Activated CD4-positive, alpha-beta T cell treated with anti-CD3 and anti-CD28 coated beads for 36 hours (primary cell): ENCODE measurements at regions not wholly inside any gene's neighbourhood (a gene's known extent, or its start where the extent isn't known, plus 50 kb on each side); places are given as distances from the start of the nearest gene placed in this dataset.

Source experiments
- ATAC-seq: fragments of 200-7000 bp; cut with Tn5 transposase; one replicate; pipeline ENCODE4 v1.10.0; 2021; ENCODE audit warnings: mild to moderate bottlenecking, moderate library complexity
- CTCF ChIA-PET: fragments of 350-600 bp; sonication (Branson Sonifier 250); formaldehyde crosslinking; loops from one replicate; lab custom pipeline; 2021; ENCODE audit warnings: antibody characterized with exemption; lab: Charles Lee
- POLR2A ChIA-PET: fragments of 350-600 bp; sonication (Branson Sonifier 250); formaldehyde crosslinking; loops from one replicate; lab custom pipeline; 2021; ENCODE audit warnings: antibody characterized with exemption, inconsistent platforms; lab: Charles Lee
- DNase-seq: peaks from one replicate; pipeline ENCODE4 v3.0.0-alpha.2; 2020
- H3K27ac Mint-ChIP-seq: one replicate; pipeline ENCODE4 v1.8.0; 2021; ENCODE audit warnings: mixed read lengths
- H3K27me3 Mint-ChIP-seq: one replicate; pipeline ENCODE4 v1.8.0; 2021; ENCODE audit warnings: mixed read lengths
- H3K36me3 Mint-ChIP-seq: one replicate; pipeline ENCODE4 v1.8.0; 2021; ENCODE audit warnings: low read depth, mixed read lengths
- H3K4me1 Mint-ChIP-seq: one replicate; pipeline ENCODE4 v1.8.0; 2021; ENCODE audit warnings: mixed read lengths
- H3K4me3 Mint-ChIP-seq: one replicate; pipeline ENCODE4 v1.8.0; 2021; ENCODE audit warnings: mild to moderate bottlenecking, moderate library complexity, mixed read lengths
- H3K9me3 Mint-ChIP-seq: one replicate; pipeline ENCODE4 v1.8.0; 2021; ENCODE audit warnings: low read depth, mixed read lengths
- intact Hi-C, 2 experiments: fragments of 100-400 bp; cut with DNase I in 1 of 2; cut with micrococcal nuclease in 1 of 2; formaldehyde crosslinking; loops; one replicate each; pipeline versions ENCODE4 v1.14.2 to v1.15.1; 2022 to 2024; cut with DNase I, micrococcal nuclease

GRCh38 chr18:1246827-1247226, 342.2 kb downstream of the ADCYAP1 start:
- intact Hi-C loops: no loop called here
- POLR2A ChIA-PET: no interaction called here
- H3K27ac Mint-ChIP-seq: no peak overlapping the region
- H3K4me1 Mint-ChIP-seq: no peaks in the 10 kb centered on the region
- CTCF ChIA-PET: no interaction called here
- H3K27me3 Mint-ChIP-seq: no peaks in the 10 kb centered on the region
- ATAC-seq (no peak), DNase-seq (no peak)
- H3K4me3 Mint-ChIP-seq: no peak overlapping the region
- H3K9me3 Mint-ChIP-seq: no peaks in the 10 kb centered on the region
- H3K36me3 Mint-ChIP-seq: no peaks in the 10 kb centered on the region

DNA sequence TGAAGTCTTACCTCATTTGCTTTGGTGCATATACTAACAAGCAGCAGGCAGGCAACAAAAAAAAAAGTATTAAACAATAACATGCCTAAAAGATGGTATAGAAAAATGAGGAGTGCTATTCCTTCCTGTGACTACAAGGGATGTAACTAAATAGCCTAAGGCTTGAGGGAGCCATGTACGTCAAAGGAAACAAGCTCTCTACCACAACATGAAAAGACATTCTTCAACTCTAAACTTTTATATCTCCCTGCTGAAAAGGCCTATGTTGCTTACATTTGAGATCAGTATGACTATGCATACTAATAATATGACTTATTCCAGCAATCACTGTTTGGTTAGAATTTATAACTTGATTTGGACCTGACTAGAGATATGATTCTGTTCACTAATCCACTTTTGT, 347.9 kb downstream of the ADCYAP1 start:
- POLR2A ChIA-PET: no interaction called here
- peaks cover 3% of the 10 kb centered on the region for H3K9me3 Mint-ChIP-seq
- CTCF ChIA-PET: interaction anchor here (0.7 kb wide), 1 partner anchor 1290 kb away, joined by 5 read pairs; no protein-coding TSS in a partner anchor
- intact Hi-C loops: no loop called here
- no peaks in the 10 kb centered on the region for H3K27me3 Mint-ChIP-seq
- H3K36me3 Mint-ChIP-seq: no peaks in the 10 kb centered on the region
- DNase-seq (no peak), ATAC-seq (no peak)
- H3K27ac Mint-ChIP-seq: no peak overlapping the region
- H3K4me3 Mint-ChIP-seq: no peak overlapping the region
- no peaks in the 10 kb centered on the region for H3K4me1 Mint-ChIP-seq

DNA sequence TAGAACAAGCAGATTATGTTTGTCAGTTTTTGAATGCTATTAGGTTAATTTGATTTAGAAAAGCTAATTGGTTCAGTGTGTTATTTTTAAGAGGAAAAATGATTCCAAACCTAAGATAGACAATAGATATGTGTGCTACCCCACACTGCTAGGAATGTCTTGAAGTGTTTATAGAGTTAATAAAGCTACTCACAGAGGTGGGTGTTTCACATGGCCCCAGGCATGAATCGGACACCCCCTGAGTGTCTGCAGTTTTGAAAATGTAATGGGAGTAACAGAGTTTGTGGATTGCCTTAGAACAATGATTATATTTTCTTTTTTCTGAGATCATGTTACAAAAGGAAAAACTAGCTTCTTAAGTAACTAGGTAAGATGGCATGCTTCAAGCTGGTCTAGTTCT, 348.3 kb downstream of the ADCYAP1 start:
- ChIA-PET POLR2A (no interaction called here), CTCF (interaction anchor here (0.7 kb wide), 1 partner anchor 1289 kb away, joined by 5 read pairs; no protein-coding TSS in a partner anchor)
- intact Hi-C loops: no loop called here
- Mint-ChIP-seq H3K4me1 (no peaks in the 10 kb centered on the region), H3K27me3 (no peaks in the 10 kb centered on the region), H3K4me3 (no peak overlapping the region), H3K36me3 (no peaks in the 10 kb centered on the region), H3K27ac (no peak overlapping the region), H3K9me3 (peaks cover 3% of the 10 kb centered on the region)
- no peak for DNase-seq
- no peak for ATAC-seq

DNA sequence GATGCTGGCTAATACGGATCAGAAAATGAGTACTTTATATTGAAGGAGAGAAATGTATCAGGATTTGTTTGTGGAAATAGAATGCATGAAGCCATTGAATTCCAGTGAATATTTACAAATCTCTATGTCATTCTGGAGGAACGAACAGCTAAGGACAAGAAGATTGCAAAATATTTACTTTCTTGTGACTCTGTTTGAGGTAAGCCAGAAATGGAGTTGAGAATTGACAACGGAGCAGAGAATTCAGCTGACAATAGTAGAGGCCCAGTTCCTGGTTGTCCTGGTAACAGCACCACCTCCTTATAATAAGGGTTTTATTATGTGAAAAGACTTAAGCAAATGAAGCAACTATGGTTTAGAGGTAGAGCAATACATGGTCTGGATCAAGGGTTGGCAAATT, 349.2 kb downstream of the ADCYAP1 start:
- Mint-ChIP-seq H3K27me3 (no peaks in the 10 kb centered on the region), H3K4me3 (no peak overlapping the region), H3K4me1 (no peaks in the 10 kb centered on the region), H3K9me3 (peaks cover 3% of the 10 kb centered on the region), H3K36me3 (no peaks in the 10 kb centered on the region), H3K27ac (no peak overlapping the region)
- ChIA-PET POLR2A (no interaction called here), CTCF (no interaction called here)
- ATAC-seq: no peak
- intact Hi-C loops: no loop called here
- no peak for DNase-seq

DNA sequence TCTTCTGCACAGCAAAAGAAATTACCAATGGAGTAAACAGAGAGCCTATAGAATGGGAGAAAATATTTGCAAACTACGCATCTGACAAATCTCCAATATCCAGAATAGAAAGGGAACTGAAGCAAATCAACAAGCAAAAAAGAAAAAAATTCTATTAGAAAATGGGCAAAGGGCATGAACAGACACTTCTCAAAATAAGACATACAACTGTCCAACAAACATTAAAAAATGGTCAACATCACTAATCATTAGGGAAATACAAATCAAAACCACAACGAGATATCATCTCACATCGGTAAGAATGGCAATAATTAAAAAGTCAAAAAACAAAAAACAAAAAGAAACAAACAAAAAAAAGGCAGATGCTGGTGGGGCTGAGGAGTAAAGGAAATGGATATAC, 356.4 kb downstream of the ADCYAP1 start:
- no peaks in the 10 kb centered on the region for H3K4me1 Mint-ChIP-seq
- peaks cover 11% of the 10 kb centered on the region for H3K9me3 Mint-ChIP-seq
- no peaks in the 10 kb centered on the region for H3K27me3 Mint-ChIP-seq
- ATAC-seq (no peak), DNase-seq (no peak)
- intact Hi-C loops: loop anchor here in 1 of 2 experiments (10.0 kb wide), 1 partner anchor 64 kb away; no protein-coding TSS in a partner anchor
- CTCF ChIA-PET: no interaction called here
- H3K4me3 Mint-ChIP-seq: no peak overlapping the region
- POLR2A ChIA-PET: no interaction called here
- H3K36me3 Mint-ChIP-seq: no peaks in the 10 kb centered on the region
- no peak overlapping the region for H3K27ac Mint-ChIP-seq

- H3K9me3 Mint-ChIP-seq: no peaks in the 10 kb centered on the region
- intact Hi-C loops: loop anchor here in 1 of 2 experiments (5.0 to 10.0 kb wide), 2 partner anchors 50 to 58 kb away; no protein-coding TSS in a partner anchor
- H3K4me3 Mint-ChIP-seq: no peak overlapping the region
- H3K27me3 Mint-ChIP-seq: no peaks in the 10 kb centered on the region
- no peaks in the 10 kb centered on the region for H3K4me1 Mint-ChIP-seq
- POLR2A ChIA-PET: no interaction called here
- no peaks in the 10 kb centered on the region for H3K36me3 Mint-ChIP-seq
- CTCF ChIA-PET: interaction anchor here (0.7 to 1.4 kb wide), 2 partner anchors 9 to 10 kb away, joined by 3 to 6 read pairs; no protein-coding TSS in a partner anchor
- no peak for DNase-seq
- ATAC-seq: no peak
- H3K27ac Mint-ChIP-seq: no peak overlapping the region
Measured at GRCh38 chr18:1267021-1267420, 362.4 kb downstream of the ADCYAP1 start.

- Mint-ChIP-seq H3K4me1 (no peaks in the 10 kb centered on the region), H3K36me3 (no peaks in the 10 kb centered on the region), H3K9me3 (no peaks in the 10 kb centered on the region), H3K27ac (no peak overlapping the region), H3K4me3 (no peak overlapping the region), H3K27me3 (no peaks in the 10 kb centered on the region)
- intact Hi-C loops: no loop called here
- no peak for DNase-seq
- ChIA-PET CTCF (no interaction called here), POLR2A (no interaction called here)
- no peak for ATAC-seq
Measured at GRCh38 chr18:1270081-1270480, 365.4 kb downstream of the ADCYAP1 start.

DNA sequence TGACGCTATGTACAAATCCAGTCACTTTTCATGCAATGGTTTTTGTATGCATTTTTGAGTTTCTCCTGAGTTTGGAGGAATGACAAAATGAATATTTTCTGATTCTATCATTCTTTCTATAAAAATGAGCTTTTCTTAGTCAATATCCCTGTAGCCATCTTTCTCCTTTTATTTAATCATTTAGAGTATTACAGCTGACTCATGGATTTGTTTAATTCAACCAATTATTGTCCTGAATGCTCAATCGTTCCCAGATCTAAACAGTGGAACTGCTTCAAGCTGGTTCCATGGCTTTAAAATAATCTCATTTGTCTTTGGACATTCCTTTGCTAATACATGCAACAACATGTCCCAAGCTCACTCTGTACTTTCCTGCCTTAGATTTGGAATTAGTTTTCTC, 368.8 kb downstream of the ADCYAP1 start:
- ATAC-seq (no peak), DNase-seq (no peak)
- ChIA-PET CTCF (interaction anchor here (1.3 kb wide), 1 partner anchor 8 kb away, joined by 4 read pairs; no protein-coding TSS in a partner anchor), POLR2A (no interaction called here)
- peaks cover 2% of the 10 kb centered on the region for H3K9me3 Mint-ChIP-seq
- H3K27ac Mint-ChIP-seq: no peak overlapping the region
- H3K36me3 Mint-ChIP-seq: no peaks in the 10 kb centered on the region
- H3K4me3 Mint-ChIP-seq: no peak overlapping the region
- no peaks in the 10 kb centered on the region for H3K27me3 Mint-ChIP-seq
- no peaks in the 10 kb centered on the region for H3K4me1 Mint-ChIP-seq
- intact Hi-C loops: no loop called here

DNA sequence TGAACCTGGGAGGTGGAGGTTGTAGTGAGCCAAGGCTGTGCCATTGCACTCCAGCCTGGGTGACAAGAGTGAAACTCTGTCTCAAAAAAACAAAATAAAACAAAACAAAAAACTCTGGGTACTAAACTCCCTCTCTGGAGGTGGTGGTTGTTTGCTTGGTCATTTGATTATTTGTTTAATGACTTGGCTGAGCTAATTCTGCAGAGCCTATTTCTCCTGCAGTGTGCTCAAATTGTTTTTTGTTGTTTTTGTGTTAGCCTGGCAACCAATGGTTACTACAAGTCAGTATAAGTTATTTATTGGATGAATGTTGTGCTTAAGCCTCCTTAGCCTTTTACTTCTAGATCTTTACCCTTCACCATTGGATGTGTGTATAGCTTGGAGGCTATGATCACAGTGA, 387.5 kb downstream of the ADCYAP1 start:
- intact Hi-C loops: no loop called here
- peaks cover 2% of the 10 kb centered on the region for H3K9me3 Mint-ChIP-seq
- no peak for DNase-seq
- ATAC-seq: no peak
- ChIA-PET POLR2A (no interaction called here), CTCF (no interaction called here)
- no peaks in the 10 kb centered on the region for H3K4me1 Mint-ChIP-seq
- H3K27me3 Mint-ChIP-seq: no peaks in the 10 kb centered on the region
- H3K36me3 Mint-ChIP-seq: no peaks in the 10 kb centered on the region
- no peak overlapping the region for H3K27ac Mint-ChIP-seq
- no peak overlapping the region for H3K4me3 Mint-ChIP-seq

DNA sequence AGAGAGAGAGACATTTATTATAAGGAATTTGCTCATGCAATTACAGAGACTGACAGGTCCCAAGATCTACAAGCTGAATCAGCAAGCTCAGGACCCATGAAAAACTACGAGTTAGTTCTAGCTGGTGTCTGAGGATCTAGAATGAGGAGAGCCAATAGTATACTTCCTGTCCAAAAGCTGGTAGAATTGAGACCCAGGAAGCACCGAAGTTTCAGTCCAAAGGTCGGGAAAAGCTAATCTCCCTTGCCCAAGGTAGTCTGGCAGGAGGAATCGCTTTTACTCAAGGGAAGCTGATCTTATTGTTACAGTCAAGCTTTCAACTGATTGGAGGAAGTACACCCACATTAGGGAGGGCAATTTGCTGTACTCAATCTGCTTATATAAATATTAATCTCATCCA, 389.6 kb downstream of the ADCYAP1 start:
- peaks cover 4% of the 10 kb centered on the region for H3K9me3 Mint-ChIP-seq
- ATAC-seq: no peak
- POLR2A ChIA-PET: no interaction called here
- H3K27me3 Mint-ChIP-seq: no peaks in the 10 kb centered on the region
- H3K36me3 Mint-ChIP-seq: no peaks in the 10 kb centered on the region
- CTCF ChIA-PET: no interaction called here
- no peaks in the 10 kb centered on the region for H3K4me1 Mint-ChIP-seq
- H3K27ac Mint-ChIP-seq: no peak overlapping the region
- no peak for DNase-seq
- intact Hi-C loops: no loop called here
- H3K4me3 Mint-ChIP-seq: no peak overlapping the region

DNA sequence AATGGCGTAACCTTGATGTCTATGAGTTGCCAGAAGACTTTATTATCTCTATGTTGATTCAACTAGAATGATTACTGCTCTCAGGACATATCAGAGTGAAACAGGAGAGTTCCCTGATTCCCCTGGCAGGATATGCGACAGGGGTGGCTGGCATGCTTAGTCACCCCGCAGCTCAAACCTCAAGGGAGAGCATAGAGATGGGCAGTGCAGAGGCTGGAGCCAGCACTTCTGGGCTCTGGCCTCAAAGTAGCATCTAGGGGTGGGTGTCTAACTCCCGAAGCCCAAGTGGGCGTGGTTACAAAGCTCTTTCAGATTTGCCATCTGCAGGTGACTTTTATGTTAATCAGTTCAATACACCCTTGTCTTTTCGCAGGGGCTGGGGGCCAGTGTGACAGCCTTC, 391.6 kb downstream of the ADCYAP1 start:
- peaks cover 6% of the 10 kb centered on the region for H3K9me3 Mint-ChIP-seq
- CTCF ChIA-PET: no interaction called here
- no peaks in the 10 kb centered on the region for H3K27me3 Mint-ChIP-seq
- H3K27ac Mint-ChIP-seq: no peak overlapping the region
- no peak overlapping the region for H3K4me3 Mint-ChIP-seq
- POLR2A ChIA-PET: no interaction called here
- ATAC-seq: no peak
- DNase-seq: no peak
- H3K4me1 Mint-ChIP-seq: no peaks in the 10 kb centered on the region
- H3K36me3 Mint-ChIP-seq: no peaks in the 10 kb centered on the region
- intact Hi-C loops: no loop called here

DNA sequence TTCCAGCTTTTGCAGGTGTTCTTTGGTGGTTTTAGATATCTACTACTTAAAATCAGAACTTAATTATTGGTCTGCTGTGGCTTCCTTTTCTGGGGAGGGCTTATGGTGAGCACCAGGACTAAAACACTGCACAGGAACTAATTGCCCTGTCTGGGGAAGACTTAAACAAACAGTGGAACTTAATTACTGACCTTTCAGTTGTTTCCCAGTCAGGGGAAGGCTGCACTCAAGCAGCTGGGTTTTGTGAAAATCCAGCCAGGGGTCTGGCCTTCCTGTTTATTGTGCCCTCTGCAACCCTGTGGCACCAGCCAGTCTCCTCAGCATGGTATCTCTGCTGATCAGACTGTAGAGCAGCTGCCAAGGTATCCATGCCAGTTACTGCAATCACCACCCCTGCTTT, 398.2 kb downstream of the ADCYAP1 start:
- H3K9me3 Mint-ChIP-seq: peaks cover 7% of the 10 kb centered on the region
- H3K36me3 Mint-ChIP-seq: no peaks in the 10 kb centered on the region
- H3K27ac Mint-ChIP-seq: no peak overlapping the region
- DNase-seq: no peak
- H3K4me3 Mint-ChIP-seq: no peak overlapping the region
- intact Hi-C loops: no loop called here
- no peaks in the 10 kb centered on the region for H3K27me3 Mint-ChIP-seq
- CTCF ChIA-PET: no interaction called here
- no peaks in the 10 kb centered on the region for H3K4me1 Mint-ChIP-seq
- POLR2A ChIA-PET: no interaction called here
- ATAC-seq: no peak
